GM12874 (cell line): ENCODE measurements at regions not wholly inside any gene's neighbourhood (a gene's known extent, or its start where the extent isn't known, plus 50 kb on each side); places are given as distances from the start of the nearest gene placed in this dataset.

Experiments
- CTCF ChIP-seq: IDR thresholded peaks from 2 replicates; pipeline ENCODE4 v1.5.1; 2011; ENCODE audit warnings: low read depth, mild to moderate bottlenecking, control low read depth, low read length, moderate library complexity; ENCODE audit not compliant: insufficient read depth

GRCh38 chr9:96172797-96173196 is 129.2 kb downstream of the HSD17B3 start:
- TF ChIP-seq CTCF: no peak

- no peak for TF ChIP-seq CTCF
Measured at GRCh38 chr9:96171728-96172127, 130.2 kb downstream of the HSD17B3 start.

- no peak for TF ChIP-seq CTCF
Measured at GRCh38 chr9:96169901-96170300, 132.1 kb downstream of the HSD17B3 start.

GRCh38 chr9:96169484-96169883 is 132.5 kb downstream of the HSD17B3 start:
- TF ChIP-seq CTCF: no peak

- TF ChIP-seq CTCF: no peak
Measured at GRCh38 chr9:96168882-96169281, 133.1 kb downstream of the HSD17B3 start.

GRCh38 chr9:96167011-96167410 is 135.0 kb downstream of the HSD17B3 start:
- TF ChIP-seq CTCF: no peak

GRCh38 chr9:96164268-96164683 is 137.7 kb downstream of the HSD17B3 start:
- no peak for TF ChIP-seq CTCF

GRCh38 chr9:96163712-96164111 is 138.3 kb downstream of the HSD17B3 start:
- no peak for TF ChIP-seq CTCF
